Fibroblast of lung (primary cell): ENCODE measurements at regions not wholly inside any gene's neighbourhood (a gene's known extent, or its start where the extent isn't known, plus 50 kb on each side); places are given as distances from the start of the nearest gene placed in this dataset.

Experiments used
- DNase-seq, 2 donors: peaks; one replicate each; pipeline versions ENCODE4 v3.0.0 to v3.0.0-alpha.2; 2010; ENCODE audit warnings: low read depth in 2 of 2
- H2AFZ ChIP-seq: 2 replicates; pipeline ENCODE4 v1.5.1; 2012; ENCODE audit warnings: low read length, control low read depth, inconsistent platforms
- H3K27ac ChIP-seq: 2 replicates; pipeline ENCODE4 v1.5.1; 2011; ENCODE audit warnings: low read length, control low read depth; ENCODE audit not compliant: insufficient read depth
- H3K27me3 ChIP-seq: 2 replicates; pipeline ENCODE4 v1.5.1; 2011; ENCODE audit warnings: mild to moderate bottlenecking, low read length; ENCODE audit not compliant: control insufficient read depth, insufficient read depth
- H3K36me3 ChIP-seq: 2 replicates; pipeline ENCODE4 v1.5.1; 2011; ENCODE audit warnings: low read length; ENCODE audit not compliant: control insufficient read depth, insufficient read depth
- H3K4me1 ChIP-seq: 2 replicates; pipeline ENCODE4 v1.5.1; 2011; ENCODE audit warnings: low read length; ENCODE audit not compliant: control insufficient read depth, insufficient read depth; ENCODE audit errors: extremely low read depth
- H3K4me2 ChIP-seq: 2 replicates; pipeline ENCODE4 v1.5.1; 2011; ENCODE audit warnings: low read length, control low read depth; ENCODE audit not compliant: insufficient read depth; ENCODE audit errors: extremely low read depth
- H3K4me3 ChIP-seq, 4 experiments: fragments of 200-600 bp in 1 of 4; sonication (generic) in 1 of 4; replicated peaks in 1 of 4; 2 replicates each; pipeline ENCODE4 v1.5.1; 2011 to 2016; ENCODE audit warnings: low read length in 4 of 4, low read depth in 3 of 4, mild to moderate bottlenecking in 3 of 4, control low read depth in 2 of 4, inconsistent platforms in 1 of 4, mixed read lengths in 1 of 4; ENCODE audit not compliant: insufficient read depth in 1 of 4; ENCODE audit errors: control extremely low read depth in 1 of 4
- H3K79me2 ChIP-seq: 2 replicates; pipeline ENCODE4 v1.5.1; 2012; ENCODE audit warnings: mild to moderate bottlenecking, low read length, inconsistent platforms; ENCODE audit not compliant: control insufficient read depth, insufficient read depth
- H3K9ac ChIP-seq: 2 replicates; pipeline ENCODE4 v1.5.1; 2011; ENCODE audit warnings: mild to moderate bottlenecking, low read length, control low read depth; ENCODE audit not compliant: insufficient read depth
- H3K9me3 ChIP-seq: 2 replicates; pipeline ENCODE4 v1.5.1; 2012; ENCODE audit warnings: low read depth, low read length; ENCODE audit not compliant: control insufficient read depth, insufficient read depth
- H4K20me1 ChIP-seq: 2 replicates; pipeline ENCODE4 v1.5.1; 2011; ENCODE audit warnings: low read length; ENCODE audit not compliant: control insufficient read depth, insufficient read depth; ENCODE audit errors: extremely low read depth
- CTCF ChIP-seq, 2 donors: IDR thresholded peaks in 1 of 2; conservative IDR thresholded peaks in 1 of 2; 1 replicate in 1 of 2; 2 replicates in 1 of 2; pipeline ENCODE4 v1.5.1; 2011 to 2012; ENCODE audit warnings: low read length in 2 of 2, control low read depth in 1 of 2, inconsistent platforms in 1 of 2, low read depth in 1 of 2, mild to moderate bottlenecking in 1 of 2
- EZH2 ChIP-seq: IDR thresholded peaks from 2 replicates; pipeline ENCODE4 v1.5.1; 2012; ENCODE audit warnings: low read length, control low read depth, mild to moderate bottlenecking; ENCODE audit errors: missing control alignments

DNA sequence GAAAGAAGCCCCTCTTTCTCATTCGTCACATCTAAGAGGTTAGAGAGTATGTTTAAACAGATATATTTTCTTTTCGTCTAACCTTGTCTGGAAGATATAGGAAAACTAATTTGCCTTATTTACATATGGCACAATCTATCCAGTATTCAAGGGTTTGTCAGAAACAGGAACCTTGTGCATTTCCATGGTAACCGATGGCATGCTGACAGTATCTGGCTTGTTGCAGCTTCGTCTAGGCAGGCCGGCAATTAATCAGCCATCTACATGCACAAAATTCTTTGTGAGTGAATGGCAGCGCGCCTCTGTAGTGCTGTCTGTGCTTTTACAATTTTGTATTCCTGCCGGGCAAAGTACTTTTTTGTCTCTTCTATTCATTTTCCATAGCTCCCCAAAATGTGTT is 294.0 kb upstream of the SOX2 start:
- no peak overlapping the region for H3K4me3 ChIP-seq
- H3K4me1 ChIP-seq = no peaks in the 10 kb centered on the region
- no peak overlapping the region for H3K9ac ChIP-seq
- H3K79me2 ChIP-seq = no peaks in the 10 kb centered on the region
- no peaks in the 10 kb centered on the region for H3K9me3 ChIP-seq
- H3K27me3 ChIP-seq = no peaks in the 10 kb centered on the region
- DNase-seq = peak in 1 of 2 donors; percentile 78
- H3K27ac ChIP-seq = no peak overlapping the region
- no peak overlapping the region for H3K4me2 ChIP-seq
- no peak overlapping the region for H2AFZ ChIP-seq
- no peak for TF ChIP-seq CTCF (conservative IDR thresholded peaks at IDR 0.05 in 1 of 2, IDR thresholded peaks at IDR 0.05 in 1 of 2; ENCODE audit: low read depth in 1 of 2, low read length in 2 of 2)
- no peaks in the 10 kb centered on the region for H3K36me3 ChIP-seq
- no peaks in the 10 kb centered on the region for H4K20me1 ChIP-seq

DNA sequence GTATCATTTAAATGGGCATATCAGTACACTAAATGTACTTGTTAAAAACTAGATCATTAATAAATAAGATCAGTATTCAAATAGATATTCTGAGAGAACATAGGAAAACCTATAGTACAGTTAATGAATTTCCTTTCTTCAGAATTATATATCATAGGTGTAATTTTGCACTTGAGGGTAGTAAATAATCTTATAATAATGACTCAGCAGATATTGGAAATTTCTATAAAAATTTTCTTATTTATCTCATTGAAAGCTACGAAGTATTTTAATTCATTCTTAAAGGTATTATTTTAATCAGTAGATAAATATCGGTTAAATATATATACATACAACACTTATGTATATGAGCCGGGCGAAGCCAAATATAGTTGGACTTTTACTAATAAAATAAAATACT is 300.9 kb upstream of the SOX2 start:
- TF ChIP-seq CTCF (conservative IDR thresholded peaks at IDR 0.05 in 1 of 2, IDR thresholded peaks at IDR 0.05 in 1 of 2; ENCODE audit: low read depth in 1 of 2, low read length in 2 of 2) = no peak
- TF ChIP-seq EZH2 = no peak
- Histone ChIP-seq H3K36me3 (no peaks in the 10 kb centered on the region), H2AFZ (no peak overlapping the region), H3K27me3 (no peaks in the 10 kb centered on the region), H3K4me3 (no peak overlapping the region), H3K27ac (no peak overlapping the region), H3K9ac (no peak overlapping the region), H3K9me3 (no peaks in the 10 kb centered on the region), H3K79me2 (no peaks in the 10 kb centered on the region), H3K4me1 (no peaks in the 10 kb centered on the region), H3K4me2 (no peak overlapping the region), H4K20me1 (no peaks in the 10 kb centered on the region)
- DNase-seq = no peak

GRCh38 chr3:181403876-181404660 is 307.7 kb upstream of the SOX2 start:
- no peaks in the 10 kb centered on the region for H4K20me1 ChIP-seq
- H3K36me3 ChIP-seq = no peaks in the 10 kb centered on the region
- H3K79me2 ChIP-seq = no peaks in the 10 kb centered on the region
- no peak overlapping the region for H3K9ac ChIP-seq
- H3K27ac ChIP-seq = no peak overlapping the region
- peak in 1 of 2 donors; percentile 4 for DNase-seq
- no peak for TF ChIP-seq EZH2
- no peak for TF ChIP-seq CTCF (conservative IDR thresholded peaks at IDR 0.05 in 1 of 2, IDR thresholded peaks at IDR 0.05 in 1 of 2; ENCODE audit: low read depth in 1 of 2, low read length in 2 of 2)
- H3K9me3 ChIP-seq = no peaks in the 10 kb centered on the region
- H3K4me3 ChIP-seq = no peak overlapping the region
- no peaks in the 10 kb centered on the region for H3K4me1 ChIP-seq
- H2AFZ ChIP-seq = no peak overlapping the region
- H3K4me2 ChIP-seq = no peak overlapping the region
- H3K27me3 ChIP-seq = no peaks in the 10 kb centered on the region
